WTC11 (cell line): ENCODE measurements at regions not wholly inside any gene's neighbourhood (a gene's known extent, or its start where the extent isn't known, plus 50 kb on each side); places are given as distances from the start of the nearest gene placed in this dataset.

ENCODE experiments used
- ATAC-seq: fragments of 200-7000 bp; cut with Tn5 transposase; 2 replicates; pipeline ENCODE4 v1.10.0; 2021; ENCODE audit warnings: mild to moderate bottlenecking, moderate library complexity
- CTCF ChIA-PET: fragments of 300-600 bp; sonication (Branson Sonifier 250); formaldehyde crosslinking; loops from one replicate; lab custom pipeline; 2021; ENCODE audit warnings: antibody characterized with exemption; lab: Charles Lee
- POLR2A ChIA-PET: fragments of 350-600 bp; sonication (Branson Sonifier 250); formaldehyde crosslinking; loops from one replicate; lab custom pipeline; 2021; ENCODE audit warnings: antibody characterized with exemption; lab: Charles Lee
- DNase-seq: peaks from one replicate; pipeline ENCODE4 v3.0.0; 2021; ENCODE audit warnings: low spot score
- H3K27ac Mint-ChIP-seq: 2 replicates; pipeline ENCODE4 v1.8.0; 2021; ENCODE audit warnings: mixed read lengths
- H3K27me3 Mint-ChIP-seq: 2 replicates; pipeline ENCODE4 v1.8.0; 2021; ENCODE audit warnings: low read depth, mild to moderate bottlenecking, moderate library complexity, mixed read lengths
- H3K36me3 Mint-ChIP-seq: 2 replicates; pipeline ENCODE4 v1.8.0; 2021; ENCODE audit warnings: mixed read lengths
- H3K4me1 Mint-ChIP-seq: 2 replicates; pipeline ENCODE4 v1.8.0; 2022; ENCODE audit warnings: mixed read lengths
- H3K4me3 Mint-ChIP-seq: 2 replicates; pipeline ENCODE4 v1.8.0; 2021; ENCODE audit warnings: mild to moderate bottlenecking, moderate library complexity, mixed read lengths
- H3K9me3 Mint-ChIP-seq: 2 replicates; pipeline ENCODE4 v1.8.0; 2021; ENCODE audit warnings: mixed read lengths
- AFF4 ChIP-seq: sonication (generic); formaldehyde crosslinking; IDR thresholded peaks from 2 replicates; pipeline ENCODE4 v1.8.1; 2023; ENCODE audit warnings: mild to moderate bottlenecking, missing genetic modification reagents, borderline replicate concordance
- ATF3 ChIP-seq: sonication (generic); formaldehyde crosslinking; conservative IDR thresholded peaks from 2 replicates; pipeline ENCODE4 v1.8.1; 2022; ENCODE audit warnings: mild to moderate bottlenecking, missing genetic modification reagents
- CTCF ChIP-seq: fragments of 200-600 bp; IDR thresholded peaks from 2 replicates; pipeline ENCODE4 v1.8.0; 2022; ENCODE audit warnings: antibody characterized with exemption
- EMX1 ChIP-seq: fragments of 250-450 bp; sonication (Bioruptor Pico); IDR thresholded peaks from 2 replicates; pipeline ENCODE4 v1.8.0; 2021; ENCODE audit warnings: mild to moderate bottlenecking
- FOXJ3 ChIP-seq: sonication (generic); formaldehyde crosslinking; IDR thresholded peaks from 2 replicates; pipeline ENCODE4 v1.9.0; 2021; ENCODE audit warnings: missing genetic modification reagents, mild to moderate bottlenecking, borderline replicate concordance
- FOXP1 ChIP-seq: sonication (generic); formaldehyde crosslinking; IDR thresholded peaks from 2 replicates; pipeline ENCODE4 v1.8.0; 2022; ENCODE audit warnings: missing genetic modification reagents, mild to moderate bottlenecking, moderate library complexity, borderline replicate concordance
- GABPB1 ChIP-seq: sonication (generic); formaldehyde crosslinking; IDR thresholded peaks from 2 replicates; pipeline ENCODE4 v1.8.1; 2023; ENCODE audit warnings: mild to moderate bottlenecking, missing genetic modification reagents
- JAZF1 ChIP-seq: fragments of 250-450 bp; sonication (Bioruptor Pico); IDR thresholded peaks from 2 replicates; pipeline ENCODE4 v1.9.0; 2021; ENCODE audit warnings: moderate library complexity, mild to moderate bottlenecking, inconsistent platforms
- MLX ChIP-seq: sonication (generic); formaldehyde crosslinking; IDR thresholded peaks from 2 replicates; pipeline ENCODE4 v1.8.1; 2023; ENCODE audit warnings: mild to moderate bottlenecking, missing genetic modification reagents, moderate library complexity
- MXD4 ChIP-seq: fragments of 250-450 bp; sonication (Bioruptor Pico); IDR thresholded peaks from 2 replicates; pipeline ENCODE4 v1.8.0; 2021; ENCODE audit warnings: mild to moderate bottlenecking, moderate library complexity, borderline replicate concordance
- NFATC4 ChIP-seq: fragments of 250-450 bp; sonication (Bioruptor Pico); IDR thresholded peaks from 2 replicates; pipeline ENCODE4 v1.9.0; 2021; ENCODE audit warnings: mild to moderate bottlenecking
- NR1H2 ChIP-seq: sonication (generic); formaldehyde crosslinking; IDR thresholded peaks from 2 replicates; pipeline ENCODE4 v1.9.0; 2021; ENCODE audit warnings: mild to moderate bottlenecking, moderate library complexity, missing genetic modification reagents
- PRRX2 ChIP-seq: fragments of 250-450 bp; sonication (Bioruptor Pico); IDR thresholded peaks from 2 replicates; pipeline ENCODE4 v1.8.0; 2021; ENCODE audit warnings: mild to moderate bottlenecking
- SOX15 ChIP-seq: fragments of 250-450 bp; sonication (Bioruptor Pico); IDR thresholded peaks from 2 replicates; pipeline ENCODE4 v1.9.0; 2021; ENCODE audit warnings: mild to moderate bottlenecking
- TEAD1 ChIP-seq: sonication (generic); formaldehyde crosslinking; IDR thresholded peaks from 2 replicates; pipeline ENCODE4 v1.8.0; 2022; ENCODE audit warnings: mild to moderate bottlenecking, missing genetic modification reagents
- USF2 ChIP-seq: sonication (generic); formaldehyde crosslinking; IDR thresholded peaks from 2 replicates; pipeline ENCODE4 v1.8.1; 2023; ENCODE audit warnings: mild to moderate bottlenecking, missing genetic modification reagents, moderate library complexity
- ZNF396 ChIP-seq: fragments of 250-450 bp; sonication (Bioruptor Pico); IDR thresholded peaks from 2 replicates; pipeline ENCODE4 v1.8.0; 2021; ENCODE audit warnings: mild to moderate bottlenecking, moderate library complexity, borderline replicate concordance
- ZNF671 ChIP-seq: fragments of 250-450 bp; sonication (Bioruptor Pico); IDR thresholded peaks from 2 replicates; pipeline ENCODE4 v1.8.0; 2021; ENCODE audit warnings: mild to moderate bottlenecking
- ZSCAN18 ChIP-seq: fragments of 250-450 bp; sonication (Bioruptor Pico); IDR thresholded peaks from 2 replicates; pipeline ENCODE4 v2.1.2; 2022; ENCODE audit warnings: mild to moderate bottlenecking, moderate library complexity

- TF ChIP-seq USF2 (CRISPR knock-in tag): no peak
- TF ChIP-seq SOX15 (CRISPR knock-in tag): no peak
- no peak for TF ChIP-seq ATF3 (CRISPR knock-in tag)
- TF ChIP-seq PRRX2: no peak
- TF ChIP-seq JAZF1 (CRISPR knock-in tag): no peak
- TF ChIP-seq MXD4 (CRISPR knock-in tag): no peak
- TF ChIP-seq, all 79 proteins: peak for 0
Observed at GRCh38 chr17:56648806-56649205, 55.3 kb downstream of the NOG start (continued).

- H3K9me3 Mint-ChIP-seq: peaks cover 4% of the 10 kb centered on the region
- POLR2A ChIA-PET: no interaction called here
- DNase-seq: no peak
- no peaks in the 10 kb centered on the region for H3K36me3 Mint-ChIP-seq
- CTCF ChIA-PET: interaction anchor here (3.2 kb wide), 2 partner anchors 60 to 153 kb away, joined by 18 to 20 read pairs; partner anchors contain the start of gene NOG
- no peak for ATAC-seq
- no peak for TF ChIP-seq FOXP1 (CRISPR knock-in tag)
- TF ChIP-seq ZNF396 (CRISPR knock-in tag): no peak
- TF ChIP-seq TEAD1 (CRISPR knock-in tag): no peak
- TF ChIP-seq EMX1: no peak
- no peak for TF ChIP-seq MLX (CRISPR knock-in tag)
- no peak for TF ChIP-seq FOXJ3
- no peak for TF ChIP-seq NR1H2 (CRISPR knock-in tag)
- TF ChIP-seq NFATC4 (CRISPR knock-in tag): no peak
- TF ChIP-seq ZSCAN18 (CRISPR knock-in tag): no peak
- no peak for TF ChIP-seq GABPB1 (CRISPR knock-in tag)
- no peak for TF ChIP-seq ZNF671
- TF ChIP-seq, all 79 proteins: peak for 0
- Mint-ChIP-seq H3K4me1 (peaks cover 8% of the 10 kb centered on the region), H3K27me3 (peaks cover 4% of the 10 kb centered on the region), H3K27ac (no peak overlapping the region), H3K4me3 (no peak overlapping the region)
Observed at GRCh38 chr17:56652628-56653027, 59.1 kb downstream of the NOG start.

GRCh38 chr17:56653877-56654276 is 60.4 kb downstream of the NOG start:
- ChIA-PET POLR2A (no interaction called here), CTCF (interaction anchor here (0.7 to 3.2 kb wide), 5 partner anchors 24 to 154 kb away, joined by 4 to 20 read pairs (median 10); partner anchors contain the start of gene NOG)
- H3K27ac Mint-ChIP-seq: no peak overlapping the region
- no peaks in the 10 kb centered on the region for H3K36me3 Mint-ChIP-seq
- DNase-seq (peak; percentile 63), ATAC-seq (peak; percentile 99)
- no peak overlapping the region for H3K4me3 Mint-ChIP-seq
- H3K4me1 Mint-ChIP-seq: peaks cover 8% of the 10 kb centered on the region
- peaks cover 9% of the 10 kb centered on the region for H3K9me3 Mint-ChIP-seq
- H3K27me3 Mint-ChIP-seq: peaks cover 4% of the 10 kb centered on the region
- TF ChIP-seq CTCF (peak; percentile 43; the same call in 1 of the 2 replicates), AFF4 (no peak)
